Stomach (tissue), 4 donors: ENCODE measurements at regions not wholly inside any gene's neighbourhood (a gene's known extent, or its start where the extent isn't known, plus 50 kb on each side); places are given as distances from the start of the nearest gene placed in this dataset.

Experiments used
- CTCF ChIP-seq, 7 experiments: fragments of 450-650 bp in 4 of 7; fragments of 200-600 bp in 3 of 7; sonication (generic) in 3 of 7; IDR thresholded peaks; one replicate each; pipeline ENCODE4 v1.5.1; 2016 to 2019; ENCODE audit warnings: antibody characterized with exemption in 7 of 7, control low read depth in 2 of 7, mild to moderate bottlenecking in 1 of 7
- EP300 ChIP-seq: sonication (generic); formaldehyde crosslinking; IDR thresholded peaks from one replicate; pipeline ENCODE4 v1.6.1; 2017; ENCODE audit warnings: antibody characterized with exemption

GRCh38 chr4:135122457-135122856 lies 920.9 kb upstream of the PABPC4L start:
- no peak for TF ChIP-seq CTCF (IDR thresholded peaks at IDR 0.05)
- TF ChIP-seq EP300, result no peak
